WTC11 (cell line): ENCODE measurements at regions not wholly inside any gene's neighbourhood (a gene's known extent, or its start where the extent isn't known, plus 50 kb on each side); places are given as distances from the start of the nearest gene placed in this dataset.

Experiments used
- ATAC-seq: fragments of 200-7000 bp; cut with Tn5 transposase; 2 replicates; pipeline ENCODE4 v1.10.0; 2021; ENCODE audit warnings: mild to moderate bottlenecking, moderate library complexity
- CTCF ChIA-PET: fragments of 300-600 bp; sonication (Branson Sonifier 250); formaldehyde crosslinking; loops from one replicate; lab custom pipeline; 2021; ENCODE audit warnings: antibody characterized with exemption; lab: Charles Lee
- POLR2A ChIA-PET: fragments of 350-600 bp; sonication (Branson Sonifier 250); formaldehyde crosslinking; loops from one replicate; lab custom pipeline; 2021; ENCODE audit warnings: antibody characterized with exemption; lab: Charles Lee
- DNase-seq: peaks from one replicate; pipeline ENCODE4 v3.0.0; 2021; ENCODE audit warnings: low spot score
- H3K27ac Mint-ChIP-seq: 2 replicates; pipeline ENCODE4 v1.8.0; 2021; ENCODE audit warnings: mixed read lengths
- H3K27me3 Mint-ChIP-seq: 2 replicates; pipeline ENCODE4 v1.8.0; 2021; ENCODE audit warnings: low read depth, mild to moderate bottlenecking, moderate library complexity, mixed read lengths
- H3K36me3 Mint-ChIP-seq: 2 replicates; pipeline ENCODE4 v1.8.0; 2021; ENCODE audit warnings: mixed read lengths
- H3K4me1 Mint-ChIP-seq: 2 replicates; pipeline ENCODE4 v1.8.0; 2022; ENCODE audit warnings: mixed read lengths
- H3K4me3 Mint-ChIP-seq: 2 replicates; pipeline ENCODE4 v1.8.0; 2021; ENCODE audit warnings: mild to moderate bottlenecking, moderate library complexity, mixed read lengths
- H3K9me3 Mint-ChIP-seq: 2 replicates; pipeline ENCODE4 v1.8.0; 2021; ENCODE audit warnings: mixed read lengths
- GABPB1 ChIP-seq: sonication (generic); formaldehyde crosslinking; IDR thresholded peaks from 2 replicates; pipeline ENCODE4 v1.8.1; 2023; ENCODE audit warnings: mild to moderate bottlenecking, missing genetic modification reagents
- TEAD1 ChIP-seq: sonication (generic); formaldehyde crosslinking; IDR thresholded peaks from 2 replicates; pipeline ENCODE4 v1.8.0; 2022; ENCODE audit warnings: mild to moderate bottlenecking, missing genetic modification reagents
- ZNF263 ChIP-seq: sonication (generic); formaldehyde crosslinking; IDR thresholded peaks from 2 replicates; pipeline ENCODE4 v1.8.1; 2022; ENCODE audit warnings: low read depth, mild to moderate bottlenecking, moderate library complexity, missing genetic modification reagents
- ZNF317 ChIP-seq: sonication (generic); formaldehyde crosslinking; IDR thresholded peaks from 2 replicates; pipeline ENCODE4 v1.8.1; 2023; ENCODE audit warnings: low read depth, mild to moderate bottlenecking, moderate library complexity, missing genetic modification reagents, borderline replicate concordance
- TF ChIP-seq, protein P1 (sequence below): fragments of 250-450 bp; sonication (Bioruptor Pico); conservative IDR thresholded peaks from 2 replicates; pipeline ENCODE4 v1.9.0; 2021; ENCODE audit warnings: mild to moderate bottlenecking
- TF ChIP-seq, protein P2 (sequence below): sonication (generic); formaldehyde crosslinking; IDR thresholded peaks from 2 replicates; pipeline ENCODE4 v1.8.1; 2023; ENCODE audit warnings: mild to moderate bottlenecking, moderate library complexity, missing genetic modification reagents
- TF ChIP-seq, protein P3 (sequence below): sonication (generic); formaldehyde crosslinking; IDR thresholded peaks from 2 replicates; pipeline ENCODE4 v1.8.0; 2023; ENCODE audit warnings: mild to moderate bottlenecking, missing genetic modification reagents
- TF ChIP-seq, protein P4 (sequence below): sonication (generic); formaldehyde crosslinking; IDR thresholded peaks from 2 replicates; pipeline ENCODE4 v1.8.0; 2023; ENCODE audit warnings: missing genetic modification reagents, mild to moderate bottlenecking, borderline replicate concordance
- TF ChIP-seq, protein P5 (sequence below): sonication (generic); formaldehyde crosslinking; IDR thresholded peaks from 2 replicates; pipeline ENCODE4 v1.8.0; 2022; ENCODE audit warnings: missing genetic modification reagents
- TF ChIP-seq, protein P6 (sequence below): sonication (generic); formaldehyde crosslinking; IDR thresholded peaks from 2 replicates; pipeline ENCODE4 v1.8.1; 2022; ENCODE audit warnings: mild to moderate bottlenecking, moderate library complexity, missing genetic modification reagents
- TF ChIP-seq, protein P7 (sequence below): sonication (generic); formaldehyde crosslinking; IDR thresholded peaks from 2 replicates; pipeline ENCODE4 v1.8.1; 2023; ENCODE audit warnings: mild to moderate bottlenecking, missing genetic modification reagents, borderline replicate concordance

DNA sequence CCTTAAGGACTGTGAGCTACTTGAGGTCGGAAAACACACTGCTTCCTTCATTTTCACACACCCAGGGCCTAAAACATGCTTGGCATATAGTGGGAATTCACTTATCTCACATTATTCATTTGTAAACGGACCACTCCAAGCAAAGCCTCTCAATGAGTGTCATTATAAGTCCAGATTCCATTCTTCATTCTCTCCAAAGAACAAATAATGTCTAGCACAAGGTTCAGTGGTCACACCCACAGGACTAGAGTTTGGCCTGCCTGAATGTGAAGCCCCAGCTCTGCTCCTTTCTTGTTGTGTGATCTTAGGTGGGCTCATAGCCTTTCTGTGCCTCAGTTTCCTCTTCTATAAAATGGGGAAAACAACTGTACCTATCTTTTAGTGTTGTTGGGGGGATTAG, 119.6 kb upstream of the NDP start (continued):
- TF ChIP-seq, protein P1, sequence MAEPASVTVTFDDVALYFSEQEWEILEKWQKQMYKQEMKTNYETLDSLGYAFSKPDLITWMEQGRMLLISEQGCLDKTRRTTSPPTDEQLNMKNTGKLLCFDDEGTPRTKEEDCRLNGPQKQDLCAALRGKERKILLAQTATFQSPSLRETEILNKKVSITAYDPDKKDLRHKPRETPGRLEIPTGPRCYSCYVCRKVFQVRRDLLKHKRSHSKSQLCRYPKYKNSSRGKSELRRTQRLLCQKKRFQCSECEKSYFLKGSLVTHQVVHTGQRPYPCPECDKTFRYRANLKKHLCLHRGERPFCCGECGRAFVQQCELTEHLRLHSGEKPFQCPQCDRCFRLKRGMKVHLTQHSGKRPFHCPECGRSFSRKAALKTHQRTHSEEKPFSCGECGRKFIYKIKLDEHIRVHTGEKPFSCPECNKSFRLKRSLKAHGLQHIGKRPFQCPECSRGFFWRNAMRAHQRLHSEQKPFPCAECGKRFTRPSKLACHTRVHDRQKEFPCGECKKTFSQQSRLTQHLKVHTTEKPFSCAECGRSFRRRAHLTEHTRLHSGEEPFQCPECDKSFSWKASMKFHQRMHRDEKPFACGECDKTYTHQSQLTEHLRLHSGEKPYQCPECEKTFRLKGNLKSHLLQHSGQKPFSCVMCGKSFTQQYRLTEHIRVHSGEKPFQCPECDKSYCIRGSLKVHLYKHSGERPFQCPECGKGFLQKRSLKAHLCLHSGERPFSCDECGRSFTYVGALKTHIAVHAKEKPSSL (CRISPR knock-in tag), result no peak
- no peak for TF ChIP-seq GABPB1 (CRISPR knock-in tag)
- TF ChIP-seq ZNF317 (CRISPR knock-in tag), result no peak
- TF ChIP-seq, protein P2, sequence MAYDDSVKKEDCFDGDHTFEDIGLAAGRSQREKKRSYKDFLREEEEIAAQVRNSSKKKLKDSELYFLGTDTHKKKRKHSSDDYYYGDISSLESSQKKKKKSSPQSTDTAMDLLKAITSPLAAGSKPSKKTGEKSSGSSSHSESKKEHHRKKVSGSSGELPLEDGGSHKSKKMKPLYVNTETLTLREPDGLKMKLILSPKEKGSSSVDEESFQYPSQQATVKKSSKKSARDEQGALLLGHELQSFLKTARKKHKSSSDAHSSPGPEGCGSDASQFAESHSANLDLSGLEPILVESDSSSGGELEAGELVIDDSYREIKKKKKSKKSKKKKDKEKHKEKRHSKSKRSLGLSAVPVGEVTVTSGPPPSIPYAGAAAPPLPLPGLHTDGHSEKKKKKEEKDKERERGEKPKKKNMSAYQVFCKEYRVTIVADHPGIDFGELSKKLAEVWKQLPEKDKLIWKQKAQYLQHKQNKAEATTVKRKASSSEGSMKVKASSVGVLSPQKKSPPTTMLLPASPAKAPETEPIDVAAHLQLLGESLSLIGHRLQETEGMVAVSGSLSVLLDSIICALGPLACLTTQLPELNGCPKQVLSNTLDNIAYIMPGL, result no peak
- no peak for TF ChIP-seq ZNF263 (CRISPR knock-in tag)

DNA sequence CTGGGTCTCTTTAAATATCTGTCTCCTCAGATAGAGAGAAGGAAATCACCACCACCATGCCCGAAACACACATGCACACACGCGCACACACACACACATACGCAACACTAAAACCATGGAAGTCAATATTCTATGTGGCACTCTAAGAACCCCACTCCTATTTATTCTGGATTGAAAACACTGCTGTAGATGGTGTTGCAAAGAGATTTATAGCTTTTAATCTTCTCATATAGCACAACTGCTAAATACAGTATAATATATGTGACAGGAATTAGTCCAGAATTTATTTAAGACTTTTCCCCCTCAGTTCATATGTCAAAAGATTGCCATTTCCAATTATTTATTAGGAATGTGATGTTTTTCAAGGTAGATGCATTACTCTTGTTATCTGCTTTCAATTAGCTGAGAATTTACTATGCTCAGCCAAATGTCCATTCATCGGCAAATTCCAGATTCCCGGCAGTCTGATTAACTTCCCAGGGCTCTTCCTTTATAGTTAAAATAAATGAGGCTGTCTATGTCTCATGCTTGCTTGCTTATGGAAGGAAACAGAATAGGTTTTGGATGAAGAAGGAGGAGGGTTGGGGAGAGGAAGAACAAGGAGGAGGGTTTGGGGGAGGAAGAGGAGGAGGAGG, 115.4 kb upstream of the NDP start:
- Mint-ChIP-seq H3K4me1 (no peaks in the 10 kb centered on the region), H3K27me3 (no peaks in the 10 kb centered on the region), H3K27ac (no peak overlapping the region), H3K36me3 (no peaks in the 10 kb centered on the region), H3K9me3 (no peaks in the 10 kb centered on the region), H3K4me3 (no peak overlapping the region)
- no peak for DNase-seq
- TF ChIP-seq, protein P3, sequence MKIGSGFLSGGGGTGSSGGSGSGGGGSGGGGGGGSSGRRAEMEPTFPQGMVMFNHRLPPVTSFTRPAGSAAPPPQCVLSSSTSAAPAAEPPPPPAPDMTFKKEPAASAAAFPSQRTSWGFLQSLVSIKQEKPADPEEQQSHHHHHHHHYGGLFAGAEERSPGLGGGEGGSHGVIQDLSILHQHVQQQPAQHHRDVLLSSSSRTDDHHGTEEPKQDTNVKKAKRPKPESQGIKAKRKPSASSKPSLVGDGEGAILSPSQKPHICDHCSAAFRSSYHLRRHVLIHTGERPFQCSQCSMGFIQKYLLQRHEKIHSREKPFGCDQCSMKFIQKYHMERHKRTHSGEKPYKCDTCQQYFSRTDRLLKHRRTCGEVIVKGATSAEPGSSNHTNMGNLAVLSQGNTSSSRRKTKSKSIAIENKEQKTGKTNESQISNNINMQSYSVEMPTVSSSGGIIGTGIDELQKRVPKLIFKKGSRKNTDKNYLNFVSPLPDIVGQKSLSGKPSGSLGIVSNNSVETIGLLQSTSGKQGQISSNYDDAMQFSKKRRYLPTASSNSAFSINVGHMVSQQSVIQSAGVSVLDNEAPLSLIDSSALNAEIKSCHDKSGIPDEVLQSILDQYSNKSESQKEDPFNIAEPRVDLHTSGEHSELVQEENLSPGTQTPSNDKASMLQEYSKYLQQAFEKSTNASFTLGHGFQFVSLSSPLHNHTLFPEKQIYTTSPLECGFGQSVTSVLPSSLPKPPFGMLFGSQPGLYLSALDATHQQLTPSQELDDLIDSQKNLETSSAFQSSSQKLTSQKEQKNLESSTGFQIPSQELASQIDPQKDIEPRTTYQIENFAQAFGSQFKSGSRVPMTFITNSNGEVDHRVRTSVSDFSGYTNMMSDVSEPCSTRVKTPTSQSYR (CRISPR knock-in tag), result no peak
- CTCF ChIA-PET, result no interaction called here
- POLR2A ChIA-PET, result no interaction called here
- no peak for ATAC-seq

DNA sequence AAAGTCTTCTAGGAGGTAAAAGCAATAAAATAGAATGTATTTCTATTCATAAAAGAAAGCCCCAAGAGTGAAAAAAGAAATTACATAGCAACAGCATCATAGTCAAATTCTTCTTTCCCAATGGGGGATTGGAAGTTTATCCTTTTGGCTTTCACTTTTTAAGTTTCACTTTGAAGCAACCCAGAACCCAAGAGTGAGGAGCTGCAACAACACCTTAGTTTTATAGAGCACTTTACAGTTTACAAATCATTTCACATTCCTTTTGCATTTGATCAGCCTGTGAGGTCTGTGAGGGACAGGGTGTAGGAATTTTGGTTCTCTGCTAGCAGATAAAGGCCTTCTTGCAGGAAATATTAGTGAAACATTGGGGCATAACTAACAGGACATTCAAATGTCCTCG, 112.0 kb upstream of the NDP start:
- no peak for ATAC-seq
- POLR2A ChIA-PET, result no interaction called here
- Mint-ChIP-seq H3K4me3 (no peak overlapping the region), H3K9me3 (no peaks in the 10 kb centered on the region), H3K27ac (no peak overlapping the region), H3K27me3 (no peaks in the 10 kb centered on the region), H3K4me1 (no peaks in the 10 kb centered on the region), H3K36me3 (no peaks in the 10 kb centered on the region)
- CTCF ChIA-PET, result no interaction called here
- no peak for DNase-seq
- TF ChIP-seq, protein P4, sequence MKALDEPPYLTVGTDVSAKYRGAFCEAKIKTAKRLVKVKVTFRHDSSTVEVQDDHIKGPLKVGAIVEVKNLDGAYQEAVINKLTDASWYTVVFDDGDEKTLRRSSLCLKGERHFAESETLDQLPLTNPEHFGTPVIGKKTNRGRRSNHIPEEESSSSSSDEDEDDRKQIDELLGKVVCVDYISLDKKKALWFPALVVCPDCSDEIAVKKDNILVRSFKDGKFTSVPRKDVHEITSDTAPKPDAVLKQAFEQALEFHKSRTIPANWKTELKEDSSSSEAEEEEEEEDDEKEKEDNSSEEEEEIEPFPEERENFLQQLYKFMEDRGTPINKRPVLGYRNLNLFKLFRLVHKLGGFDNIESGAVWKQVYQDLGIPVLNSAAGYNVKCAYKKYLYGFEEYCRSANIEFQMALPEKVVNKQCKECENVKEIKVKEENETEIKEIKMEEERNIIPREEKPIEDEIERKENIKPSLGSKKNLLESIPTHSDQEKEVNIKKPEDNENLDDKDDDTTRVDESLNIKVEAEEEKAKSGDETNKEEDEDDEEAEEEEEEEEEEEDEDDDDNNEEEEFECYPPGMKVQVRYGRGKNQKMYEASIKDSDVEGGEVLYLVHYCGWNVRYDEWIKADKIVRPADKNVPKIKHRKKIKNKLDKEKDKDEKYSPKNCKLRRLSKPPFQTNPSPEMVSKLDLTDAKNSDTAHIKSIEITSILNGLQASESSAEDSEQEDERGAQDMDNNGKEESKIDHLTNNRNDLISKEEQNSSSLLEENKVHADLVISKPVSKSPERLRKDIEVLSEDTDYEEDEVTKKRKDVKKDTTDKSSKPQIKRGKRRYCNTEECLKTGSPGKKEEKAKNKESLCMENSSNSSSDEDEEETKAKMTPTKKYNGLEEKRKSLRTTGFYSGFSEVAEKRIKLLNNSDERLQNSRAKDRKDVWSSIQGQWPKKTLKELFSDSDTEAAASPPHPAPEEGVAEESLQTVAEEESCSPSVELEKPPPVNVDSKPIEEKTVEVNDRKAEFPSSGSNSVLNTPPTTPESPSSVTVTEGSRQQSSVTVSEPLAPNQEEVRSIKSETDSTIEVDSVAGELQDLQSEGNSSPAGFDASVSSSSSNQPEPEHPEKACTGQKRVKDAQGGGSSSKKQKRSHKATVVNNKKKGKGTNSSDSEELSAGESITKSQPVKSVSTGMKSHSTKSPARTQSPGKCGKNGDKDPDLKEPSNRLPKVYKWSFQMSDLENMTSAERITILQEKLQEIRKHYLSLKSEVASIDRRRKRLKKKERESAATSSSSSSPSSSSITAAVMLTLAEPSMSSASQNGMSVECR, result no peak
- TF ChIP-seq, protein P5, sequence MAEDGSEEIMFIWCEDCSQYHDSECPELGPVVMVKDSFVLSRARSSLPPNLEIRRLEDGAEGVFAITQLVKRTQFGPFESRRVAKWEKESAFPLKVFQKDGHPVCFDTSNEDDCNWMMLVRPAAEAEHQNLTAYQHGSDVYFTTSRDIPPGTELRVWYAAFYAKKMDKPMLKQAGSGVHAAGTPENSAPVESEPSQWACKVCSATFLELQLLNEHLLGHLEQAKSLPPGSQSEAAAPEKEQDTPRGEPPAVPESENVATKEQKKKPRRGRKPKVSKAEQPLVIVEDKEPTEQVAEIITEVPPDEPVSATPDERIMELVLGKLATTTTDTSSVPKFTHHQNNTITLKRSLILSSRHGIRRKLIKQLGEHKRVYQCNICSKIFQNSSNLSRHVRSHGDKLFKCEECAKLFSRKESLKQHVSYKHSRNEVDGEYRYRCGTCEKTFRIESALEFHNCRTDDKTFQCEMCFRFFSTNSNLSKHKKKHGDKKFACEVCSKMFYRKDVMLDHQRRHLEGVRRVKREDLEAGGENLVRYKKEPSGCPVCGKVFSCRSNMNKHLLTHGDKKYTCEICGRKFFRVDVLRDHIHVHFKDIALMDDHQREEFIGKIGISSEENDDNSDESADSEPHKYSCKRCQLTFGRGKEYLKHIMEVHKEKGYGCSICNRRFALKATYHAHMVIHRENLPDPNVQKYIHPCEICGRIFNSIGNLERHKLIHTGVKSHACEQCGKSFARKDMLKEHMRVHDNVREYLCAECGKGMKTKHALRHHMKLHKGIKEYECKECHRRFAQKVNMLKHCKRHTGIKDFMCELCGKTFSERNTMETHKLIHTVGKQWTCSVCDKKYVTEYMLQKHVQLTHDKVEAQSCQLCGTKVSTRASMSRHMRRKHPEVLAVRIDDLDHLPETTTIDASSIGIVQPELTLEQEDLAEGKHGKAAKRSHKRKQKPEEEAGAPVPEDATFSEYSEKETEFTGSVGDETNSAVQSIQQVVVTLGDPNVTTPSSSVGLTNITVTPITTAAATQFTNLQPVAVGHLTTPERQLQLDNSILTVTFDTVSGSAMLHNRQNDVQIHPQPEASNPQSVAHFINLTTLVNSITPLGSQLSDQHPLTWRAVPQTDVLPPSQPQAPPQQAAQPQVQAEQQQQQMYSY (CRISPR knock-in tag), result no peak
- TF ChIP-seq, protein P6, sequence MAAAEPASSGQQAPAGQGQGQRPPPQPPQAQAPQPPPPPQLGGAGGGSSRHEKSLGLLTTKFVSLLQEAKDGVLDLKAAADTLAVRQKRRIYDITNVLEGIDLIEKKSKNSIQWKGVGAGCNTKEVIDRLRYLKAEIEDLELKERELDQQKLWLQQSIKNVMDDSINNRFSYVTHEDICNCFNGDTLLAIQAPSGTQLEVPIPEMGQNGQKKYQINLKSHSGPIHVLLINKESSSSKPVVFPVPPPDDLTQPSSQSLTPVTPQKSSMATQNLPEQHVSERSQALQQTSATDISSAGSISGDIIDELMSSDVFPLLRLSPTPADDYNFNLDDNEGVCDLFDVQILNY (CRISPR knock-in tag), result no peak
- TF ChIP-seq, protein P7, sequence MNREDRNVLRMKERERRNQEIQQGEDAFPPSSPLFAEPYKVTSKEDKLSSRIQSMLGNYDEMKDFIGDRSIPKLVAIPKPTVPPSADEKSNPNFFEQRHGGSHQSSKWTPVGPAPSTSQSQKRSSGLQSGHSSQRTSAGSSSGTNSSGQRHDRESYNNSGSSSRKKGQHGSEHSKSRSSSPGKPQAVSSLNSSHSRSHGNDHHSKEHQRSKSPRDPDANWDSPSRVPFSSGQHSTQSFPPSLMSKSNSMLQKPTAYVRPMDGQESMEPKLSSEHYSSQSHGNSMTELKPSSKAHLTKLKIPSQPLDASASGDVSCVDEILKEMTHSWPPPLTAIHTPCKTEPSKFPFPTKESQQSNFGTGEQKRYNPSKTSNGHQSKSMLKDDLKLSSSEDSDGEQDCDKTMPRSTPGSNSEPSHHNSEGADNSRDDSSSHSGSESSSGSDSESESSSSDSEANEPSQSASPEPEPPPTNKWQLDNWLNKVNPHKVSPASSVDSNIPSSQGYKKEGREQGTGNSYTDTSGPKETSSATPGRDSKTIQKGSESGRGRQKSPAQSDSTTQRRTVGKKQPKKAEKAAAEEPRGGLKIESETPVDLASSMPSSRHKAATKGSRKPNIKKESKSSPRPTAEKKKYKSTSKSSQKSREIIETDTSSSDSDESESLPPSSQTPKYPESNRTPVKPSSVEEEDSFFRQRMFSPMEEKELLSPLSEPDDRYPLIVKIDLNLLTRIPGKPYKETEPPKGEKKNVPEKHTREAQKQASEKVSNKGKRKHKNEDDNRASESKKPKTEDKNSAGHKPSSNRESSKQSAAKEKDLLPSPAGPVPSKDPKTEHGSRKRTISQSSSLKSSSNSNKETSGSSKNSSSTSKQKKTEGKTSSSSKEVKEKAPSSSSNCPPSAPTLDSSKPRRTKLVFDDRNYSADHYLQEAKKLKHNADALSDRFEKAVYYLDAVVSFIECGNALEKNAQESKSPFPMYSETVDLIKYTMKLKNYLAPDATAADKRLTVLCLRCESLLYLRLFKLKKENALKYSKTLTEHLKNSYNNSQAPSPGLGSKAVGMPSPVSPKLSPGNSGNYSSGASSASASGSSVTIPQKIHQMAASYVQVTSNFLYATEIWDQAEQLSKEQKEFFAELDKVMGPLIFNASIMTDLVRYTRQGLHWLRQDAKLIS (CRISPR knock-in tag), result no peak
- no peak for TF ChIP-seq TEAD1 (CRISPR knock-in tag)
